ENCODE measurements at regions not wholly inside any gene's neighbourhood (a gene's known extent, or its start where the extent isn't known, plus 50 kb on each side); places are given as distances from the start of the nearest gene placed in this dataset.

GRCh38 chr7:25320791-25321190 lies 92.5 kb upstream of the NPVF start:
- Histone ChIP-seq H3K4me3 (replicated peaks in 1 of 3; ENCODE audit: insufficient read depth in 1 of 3, low read depth in 1 of 3, low read length in 3 of 3) (no peak overlapping the region), H3K4me1 (ENCODE audit: control insufficient read depth, extremely low read depth, insufficient read depth, low read length) (no peaks in the 10 kb centered on the region), H3K9me1 (replicated peaks; ENCODE audit: control insufficient read depth, extremely low read depth, insufficient read depth, low read length) (no peaks in the 10 kb centered on the region), H2AFZ (ENCODE audit: low read depth, low read length) (no peak overlapping the region), H3K4me2 (ENCODE audit: insufficient read depth, low read length) (no peak overlapping the region), H3K9ac (replicated peaks; ENCODE audit: extremely low read depth, insufficient read depth, low read length) (no peak overlapping the region), H3K27me3 (ENCODE audit: control insufficient read depth in 2 of 2, insufficient read depth in 2 of 2, low read length in 2 of 2) (no peaks in the 10 kb centered on the region), H4K20me1 (replicated peaks; ENCODE audit: control insufficient read depth, extremely low read depth, insufficient read depth, low read length) (no peaks in the 10 kb centered on the region), H3K36me3 (ENCODE audit: control insufficient read depth in 2 of 2, extremely low read depth in 1 of 2, insufficient read depth in 2 of 2, low read length in 2 of 2) (no peaks in the 10 kb centered on the region), H3K79me2 (ENCODE audit: control insufficient read depth, insufficient read depth, low read length) (no peaks in the 10 kb centered on the region), H3K9me3 (replicated peaks; ENCODE audit: control insufficient read depth, insufficient read depth, low read length) (no peaks in the 10 kb centered on the region), H3K27ac (ENCODE audit: insufficient read depth, low read depth, low read length) (no peak overlapping the region)
- DNase-seq (ENCODE audit: low read depth, low spot score): no peak
- TF ChIP-seq POLR2A (IDR thresholded peaks at IDR 0.05; ENCODE audit: low read depth, low read length) (no peak), POLR2AphosphoS5 (IDR thresholded peaks at IDR 0.05; ENCODE audit: insufficient read depth, low read depth, low read length) (no peak), FOS (IDR thresholded peaks at IDR 0.05; ENCODE audit: borderline replicate concordance, insufficient read depth, low read length) (no peak), MAX (IDR thresholded peaks at IDR 0.05; ENCODE audit: insufficient read depth, insufficient read length) (no peak), GATA2 (IDR thresholded peaks at IDR 0.05; ENCODE audit: insufficient read depth, insufficient read length, low read depth, low read length) (no peak), CTCF (IDR thresholded peaks at IDR 0.05; ENCODE audit: extremely low read depth in 1 of 2, insufficient read depth in 1 of 2, low read depth in 1 of 2, low read length in 2 of 2) (no peak), EZH2 (IDR thresholded peaks at IDR 0.05; ENCODE audit: borderline replicate concordance, low read depth, low read length, severe bottlenecking) (no peak), MYC (IDR thresholded peaks at IDR 0.05; ENCODE audit: low read depth, low read length) (no peak), JUN (IDR thresholded peaks at IDR 0.05; ENCODE audit: borderline replicate concordance, insufficient read depth, insufficient read length, low read depth) (no peak)
- no TSS peak for BruUV-seq (replicated peaks)
- no peak for FAIRE-seq
- ChIA-PET CTCF (no interaction called here), POLR2A (no interaction called here)
- intact Hi-C loops (cut with micrococcal nuclease): no loop called here
- dilution Hi-C loops (cut with MboI; ENCODE audit: extremely low pct_ligation_motif_present, low sequenced_read_pairs): no loop called here
